SH-SY5Y (cell line): ENCODE measurements at regions not wholly inside any gene's neighbourhood (a gene's known extent, or its start where the extent isn't known, plus 50 kb on each side); places are given as distances from the start of the nearest gene placed in this dataset.

Source experiments
- GATA2 ChIP-seq: IDR thresholded peaks from 2 replicates; pipeline ENCODE4 v1.6.1; 2011; ENCODE audit warnings: mild to moderate bottlenecking, low read depth, low read length
- GATA3 ChIP-seq: IDR thresholded peaks from 2 replicates; pipeline ENCODE4 v1.6.1; 2011; ENCODE audit warnings: low read depth, mild to moderate bottlenecking, low read length, moderate library complexity

DNA sequence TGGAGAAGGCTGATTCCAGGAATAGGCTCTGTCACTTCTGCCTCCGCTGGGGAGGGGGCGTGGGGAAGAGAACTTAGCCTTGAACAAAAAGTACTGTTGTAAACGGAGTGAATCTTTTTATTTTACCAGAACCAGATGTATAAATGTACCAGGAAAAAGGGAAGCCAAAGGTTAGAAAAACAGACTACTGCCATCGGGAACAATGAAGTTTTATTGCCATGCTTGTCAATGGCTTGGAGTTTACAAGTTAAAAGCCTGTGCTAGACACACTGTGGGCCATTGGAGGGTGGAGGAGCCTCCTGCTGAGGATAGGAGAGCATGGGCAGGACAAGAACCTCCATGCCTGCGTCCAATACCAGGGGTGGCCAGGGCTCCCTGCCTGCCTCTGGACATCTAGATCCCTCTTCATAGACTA lies 161.7 kb upstream of the LYZL2 start:
- no peak for TF ChIP-seq GATA3
- no peak for TF ChIP-seq GATA2
